Neural progenitor cell (in vitro differentiated cells): ENCODE measurements at regions not wholly inside any gene's neighbourhood (a gene's known extent, or its start where the extent isn't known, plus 50 kb on each side); places are given as distances from the start of the nearest gene placed in this dataset.

Source experiments
- DNase-seq: peaks from one replicate; pipeline ENCODE4 v3.0.0-alpha.2; 2016; ENCODE audit warnings: low spot score
- H2AFZ ChIP-seq: fragments of 200-600 bp; sonication (generic); replicated peaks from 2 replicates; pipeline ENCODE4 v1.6.1; 2016; ENCODE audit warnings: antibody characterized with exemption
- H3F3A ChIP-seq: fragments of 200-600 bp; sonication (generic); 2 replicates; pipeline ENCODE4 v1.6.1; 2016; ENCODE audit warnings: antibody characterized with exemption, low read depth
- H3K27ac ChIP-seq: fragments of 200-600 bp; sonication (generic); 2 replicates; pipeline ENCODE4 v1.5.1; 2016; ENCODE audit warnings: mild to moderate bottlenecking
- H3K27me3 ChIP-seq: fragments of 200-600 bp; sonication (generic); 2 replicates; pipeline ENCODE4 v1.6.1; 2016; ENCODE audit warnings: mild to moderate bottlenecking, moderate library complexity
- H3K36me3 ChIP-seq: fragments of 200-600 bp; sonication (generic); 2 replicates; pipeline ENCODE4 v1.5.1; 2016
- H3K4me1 ChIP-seq: fragments of 200-600 bp; sonication (generic); 2 replicates; pipeline ENCODE4 v1.6.1; 2016; ENCODE audit warnings: mixed run types
- H3K4me2 ChIP-seq: fragments of 200-600 bp; sonication (generic); 2 replicates; pipeline ENCODE4 v1.6.1; 2016
- H3K4me3 ChIP-seq: fragments of 200-600 bp; sonication (generic); 2 replicates; pipeline ENCODE4 v1.5.1; 2016
- H3K79me2 ChIP-seq: fragments of 200-600 bp; sonication (generic); 2 replicates; pipeline ENCODE4 v1.6.1; 2016; ENCODE audit warnings: low read depth
- H3K9ac ChIP-seq: fragments of 200-600 bp; sonication (generic); 2 replicates; pipeline ENCODE4 v1.6.1; 2016
- H3K9me3 ChIP-seq: fragments of 200-600 bp; sonication (generic); 2 replicates; pipeline ENCODE4 v1.5.1; 2016; ENCODE audit warnings: low read depth
- H4K20me1 ChIP-seq: fragments of 200-600 bp; sonication (generic); 2 replicates; pipeline ENCODE4 v1.6.1; 2016; ENCODE audit warnings: low read depth
- H3K27ac Mint-ChIP-seq: 3 replicates; pipeline ENCODE4 v1.8.0; 2021; ENCODE audit warnings: mixed read lengths
- H3K27me3 Mint-ChIP-seq: 2 replicates; pipeline ENCODE4 v1.8.0; 2022; ENCODE audit warnings: low read depth, mild to moderate bottlenecking, inconsistent platforms, moderate library complexity, mixed read lengths; ENCODE audit not compliant: insufficient read depth
- H3K36me3 Mint-ChIP-seq: 3 replicates; pipeline ENCODE4 v1.8.0; 2021; ENCODE audit warnings: mixed read lengths
- H3K4me1 Mint-ChIP-seq: 3 replicates; pipeline ENCODE4 v1.8.0; 2021; ENCODE audit warnings: mixed read lengths
- H3K4me3 Mint-ChIP-seq: 3 replicates; pipeline ENCODE4 v1.8.0; 2021; ENCODE audit warnings: mild to moderate bottlenecking, moderate library complexity, mixed read lengths
- H3K9me3 Mint-ChIP-seq: 3 replicates; pipeline ENCODE4 v1.8.0; 2020; ENCODE audit warnings: mixed read lengths
- EZH2 ChIP-seq: fragments of 200-600 bp; sonication (generic); IDR thresholded peaks from 2 replicates; pipeline ENCODE4 v1.6.1; 2017; ENCODE audit warnings: antibody characterized with exemption, mild to moderate bottlenecking, moderate library complexity
- EZH2phosphoT487 ChIP-seq: fragments of 200-600 bp; sonication (generic); IDR thresholded peaks from 2 replicates; pipeline ENCODE4 v1.6.1; 2017; ENCODE audit warnings: antibody characterized with exemption
- TF ChIP-seq, protein P1 (sequence below): fragments of 200-600 bp; sonication (generic); IDR thresholded peaks from 2 replicates; pipeline ENCODE4 v1.5.1; 2017; ENCODE audit warnings: antibody characterized with exemption, mild to moderate bottlenecking

DNA sequence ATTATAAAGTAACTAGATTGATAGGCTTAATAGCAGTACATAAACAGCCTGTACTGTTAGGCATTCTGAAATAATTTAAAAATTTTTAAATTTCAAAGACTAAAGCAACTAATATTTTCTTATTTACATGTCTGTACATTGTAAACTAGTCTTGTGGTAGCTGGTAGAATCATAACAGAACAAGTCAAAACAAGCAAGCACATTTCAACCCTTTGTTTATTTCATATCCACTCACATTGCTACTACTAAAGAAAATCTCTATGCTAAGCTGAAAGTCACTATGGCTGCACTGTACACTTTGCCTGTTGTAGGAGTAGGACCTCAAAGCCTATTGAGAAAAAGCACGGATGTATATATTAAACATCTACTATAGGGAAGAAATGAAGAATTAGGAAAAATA is 738.2 kb upstream of the ADGRL4 start:
- no peak overlapping the region for H3K27ac Mint-ChIP-seq

DNA sequence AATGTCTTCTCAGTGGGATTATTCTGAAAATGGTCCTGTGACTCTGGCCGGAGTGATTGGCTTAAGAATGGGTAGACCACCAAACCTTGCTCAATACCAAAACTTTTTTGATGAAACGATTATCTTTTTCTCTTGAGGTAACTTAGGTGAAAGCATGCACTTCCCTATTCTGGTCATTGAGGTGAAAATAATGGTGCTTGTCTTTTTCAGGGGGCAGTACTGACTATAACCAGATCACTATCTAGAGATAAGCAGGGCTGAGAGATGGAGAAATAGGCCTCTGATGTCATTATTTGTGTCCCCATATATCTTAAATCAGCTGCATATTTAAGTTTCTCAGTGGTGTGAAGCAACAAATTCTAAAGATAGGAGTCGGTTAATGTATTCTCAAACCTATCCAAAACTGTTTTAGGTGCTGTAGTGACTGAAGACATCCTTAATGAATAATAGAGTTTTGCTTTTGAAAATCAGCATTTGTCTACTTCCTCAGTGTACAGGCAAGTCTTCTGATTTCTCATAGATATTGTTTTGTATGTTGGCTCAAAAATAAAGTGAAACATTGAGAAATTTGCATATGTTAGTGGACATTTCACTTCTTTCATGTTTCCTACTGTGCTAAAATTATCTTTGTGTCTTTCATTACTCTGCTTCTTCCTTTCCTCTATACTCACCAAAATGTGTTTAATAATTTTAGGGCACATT is 735.3 kb upstream of the ADGRL4 start:
- Mint-ChIP-seq H3K4me3 (no peak overlapping the region), H3K27me3 (no peaks in the 10 kb centered on the region), H3K27ac (no peak overlapping the region), H3K4me1 (no peaks in the 10 kb centered on the region), H3K9me3 (no peaks in the 10 kb centered on the region), H3K36me3 (no peaks in the 10 kb centered on the region)
- Histone ChIP-seq H3K4me1 (no peaks in the 10 kb centered on the region), H3K4me2 (no peak overlapping the region), H3K79me2 (no peaks in the 10 kb centered on the region), H3K27ac (no peak overlapping the region), H3K4me3 (no peak overlapping the region), H3K9ac (no peak overlapping the region), H3K36me3 (no peaks in the 10 kb centered on the region), H3F3A (no peaks in the 10 kb centered on the region), H4K20me1 (no peaks in the 10 kb centered on the region), H3K9me3 (no peaks in the 10 kb centered on the region), H3K27me3 (no peaks in the 10 kb centered on the region), H2AFZ (no peak overlapping the region)
- DNase-seq: no peak
- TF ChIP-seq EZH2phosphoT487 (no peak), EZH2 (no peak)
- TF ChIP-seq, protein P1, sequence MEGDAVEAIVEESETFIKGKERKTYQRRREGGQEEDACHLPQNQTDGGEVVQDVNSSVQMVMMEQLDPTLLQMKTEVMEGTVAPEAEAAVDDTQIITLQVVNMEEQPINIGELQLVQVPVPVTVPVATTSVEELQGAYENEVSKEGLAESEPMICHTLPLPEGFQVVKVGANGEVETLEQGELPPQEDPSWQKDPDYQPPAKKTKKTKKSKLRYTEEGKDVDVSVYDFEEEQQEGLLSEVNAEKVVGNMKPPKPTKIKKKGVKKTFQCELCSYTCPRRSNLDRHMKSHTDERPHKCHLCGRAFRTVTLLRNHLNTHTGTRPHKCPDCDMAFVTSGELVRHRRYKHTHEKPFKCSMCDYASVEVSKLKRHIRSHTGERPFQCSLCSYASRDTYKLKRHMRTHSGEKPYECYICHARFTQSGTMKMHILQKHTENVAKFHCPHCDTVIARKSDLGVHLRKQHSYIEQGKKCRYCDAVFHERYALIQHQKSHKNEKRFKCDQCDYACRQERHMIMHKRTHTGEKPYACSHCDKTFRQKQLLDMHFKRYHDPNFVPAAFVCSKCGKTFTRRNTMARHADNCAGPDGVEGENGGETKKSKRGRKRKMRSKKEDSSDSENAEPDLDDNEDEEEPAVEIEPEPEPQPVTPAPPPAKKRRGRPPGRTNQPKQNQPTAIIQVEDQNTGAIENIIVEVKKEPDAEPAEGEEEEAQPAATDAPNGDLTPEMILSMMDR: no peak

More for the DNA sequence above, 738.2 kb upstream of the ADGRL4 start:
- Histone ChIP-seq H3K36me3 (no peaks in the 10 kb centered on the region), H3K4me3 (no peak overlapping the region), H2AFZ (no peak overlapping the region), H3K9ac (no peak overlapping the region), H3F3A (no peaks in the 10 kb centered on the region), H3K79me2 (no peaks in the 10 kb centered on the region), H4K20me1 (no peaks in the 10 kb centered on the region), H3K4me1 (no peaks in the 10 kb centered on the region), H3K27ac (no peak overlapping the region), H3K9me3 (no peaks in the 10 kb centered on the region), H3K4me2 (no peak overlapping the region), H3K27me3 (no peaks in the 10 kb centered on the region)
- Mint-ChIP-seq H3K4me1 (no peaks in the 10 kb centered on the region), H3K9me3 (no peaks in the 10 kb centered on the region), H3K27me3 (no peaks in the 10 kb centered on the region), H3K36me3 (no peaks in the 10 kb centered on the region), H3K4me3 (no peak overlapping the region)
- TF ChIP-seq, protein P1: no peak
- TF ChIP-seq EZH2 (no peak), EZH2phosphoT487 (no peak)
- no peak for DNase-seq

DNA sequence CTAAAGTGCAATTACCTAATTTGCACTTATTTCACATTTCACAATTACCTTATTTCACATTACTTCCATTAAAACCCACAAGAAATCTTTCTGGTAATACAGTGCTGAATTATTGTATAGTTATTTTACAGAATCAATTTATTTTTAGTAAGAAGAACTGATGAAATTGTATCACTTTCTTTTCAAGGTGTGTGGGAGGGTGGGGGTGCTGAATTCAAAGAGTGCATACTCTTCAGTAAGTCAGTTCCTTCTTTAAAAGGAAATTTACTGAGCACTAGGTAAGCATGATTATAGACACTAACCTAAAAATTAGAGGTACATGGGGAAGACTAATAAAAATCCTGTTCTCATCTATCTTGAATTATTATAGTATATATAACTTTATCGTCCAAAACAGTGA is 731.6 kb upstream of the ADGRL4 start:
- H3K36me3 ChIP-seq: no peaks in the 10 kb centered on the region
- no peak overlapping the region for H3K4me3 ChIP-seq
- no peaks in the 10 kb centered on the region for H3K79me2 ChIP-seq
- H3K4me1 ChIP-seq: no peaks in the 10 kb centered on the region
- no peak overlapping the region for H3K4me3 Mint-ChIP-seq
- H3K27me3 ChIP-seq: no peaks in the 10 kb centered on the region
- no peaks in the 10 kb centered on the region for H3K4me1 Mint-ChIP-seq
- H3K36me3 Mint-ChIP-seq: no peaks in the 10 kb centered on the region
- no peak overlapping the region for H2AFZ ChIP-seq
- H3K9me3 Mint-ChIP-seq: peaks cover 5% of the 10 kb centered on the region
- no peak overlapping the region for H3K9ac ChIP-seq
- H3K9me3 ChIP-seq: no peaks in the 10 kb centered on the region
- H4K20me1 ChIP-seq: no peaks in the 10 kb centered on the region
- H3F3A ChIP-seq: no peaks in the 10 kb centered on the region
- no peak overlapping the region for H3K27ac ChIP-seq
- TF ChIP-seq, protein P1: no peak
- TF ChIP-seq EZH2phosphoT487: no peak
- no peak for TF ChIP-seq EZH2
- DNase-seq: no peak
- H3K27me3 Mint-ChIP-seq: peaks cover 2% of the 10 kb centered on the region
- no peak overlapping the region for H3K27ac Mint-ChIP-seq
- H3K4me2 ChIP-seq: no peak overlapping the region
